GM13976 (cell line): ENCODE measurements at regions not wholly inside any gene's neighbourhood (a gene's known extent, or its start where the extent isn't known, plus 50 kb on each side); places are given as distances from the start of the nearest gene placed in this dataset.

Source experiments
- DNase-seq: peaks from one replicate; pipeline ENCODE4 v3.0.0; 2012; ENCODE audit warnings: low spot score
- CTCF ChIP-seq: IDR thresholded peaks from 2 replicates; pipeline ENCODE4 v1.5.1; 2012; ENCODE audit warnings: borderline replicate concordance, mild to moderate bottlenecking; ENCODE audit not compliant: insufficient read depth; ENCODE audit errors: extremely low read depth, missing control alignments, control extremely low read depth
- in situ Hi-C: fragments of 300-500 bp; cut with MboI; formaldehyde crosslinking; loops from one replicate; pipeline ENCODE4 v1.12.0; 2022; ENCODE audit warnings: low sequenced_read_pairs, mixed read lengths, inconsistent platforms; ENCODE audit not compliant: unreplicated experiment

DNA sequence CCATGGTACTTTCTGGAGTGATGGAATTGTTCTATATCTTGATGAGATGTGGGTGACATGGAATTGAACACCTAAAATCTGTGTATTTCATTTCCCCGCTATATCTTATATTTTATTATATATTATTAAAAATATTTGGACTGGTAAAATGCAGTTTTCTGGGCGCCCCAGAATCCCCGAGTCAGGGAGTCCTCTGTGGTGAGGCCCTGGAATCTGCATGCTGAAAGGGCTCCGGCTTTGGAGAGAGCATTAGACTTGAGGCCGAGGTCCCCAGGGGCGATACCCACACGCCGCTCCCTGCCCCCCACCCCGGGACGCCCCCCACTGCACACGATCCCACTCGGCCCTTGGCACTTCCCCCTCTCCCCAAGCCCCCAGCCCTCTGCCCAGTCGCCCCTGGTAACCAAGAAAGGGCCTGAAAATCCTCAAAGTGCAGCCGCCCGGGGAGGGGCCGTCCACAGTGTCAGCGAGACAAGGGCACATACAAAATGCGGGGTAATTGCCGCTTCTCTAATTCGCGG lies 126.0 kb downstream of the ZFP36L2 start:
- no peak for DNase-seq
- TF ChIP-seq CTCF: no peak
- in situ Hi-C loops: no loop called here

DNA sequence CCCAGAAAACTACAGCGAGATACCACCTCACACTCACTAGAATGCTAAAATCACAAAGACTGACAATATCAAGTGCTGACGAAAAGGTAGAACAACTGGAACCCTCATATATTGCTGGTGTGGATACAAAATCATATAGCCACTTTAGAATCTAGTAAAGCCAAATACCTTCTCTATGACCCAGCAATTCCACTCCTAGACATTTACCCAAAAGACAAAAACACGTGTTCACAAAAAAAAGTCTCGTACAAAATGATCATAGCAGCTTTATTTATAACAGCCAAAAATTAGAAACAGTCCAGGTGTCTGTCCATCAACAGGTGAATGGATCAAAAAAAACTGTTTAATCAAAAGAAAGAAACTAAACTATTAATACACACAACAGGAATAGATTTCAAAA lies 126.6 kb downstream of the ZFP36L2 start:
- no peak for TF ChIP-seq CTCF
- no peak for DNase-seq
- in situ Hi-C loops: no loop called here

DNA sequence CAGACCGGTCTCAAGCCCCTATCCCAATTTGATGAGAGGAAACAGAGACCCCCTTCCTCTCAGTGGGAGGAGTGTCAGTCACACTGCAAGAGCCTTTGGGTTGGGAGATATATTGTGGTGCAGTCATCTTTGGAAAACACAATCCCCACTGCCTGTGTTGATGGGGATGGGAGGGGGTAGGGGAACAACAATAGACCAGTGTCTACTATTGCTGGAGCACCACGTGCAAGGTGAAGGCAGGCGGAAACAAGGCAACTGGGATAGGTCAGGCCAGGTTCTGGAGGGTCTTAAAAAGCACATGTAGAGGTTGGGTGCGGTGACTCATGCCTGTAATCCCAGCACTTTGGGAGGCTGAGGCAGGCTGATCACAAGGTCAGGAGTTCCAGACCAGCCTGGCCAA lies 127.9 kb downstream of the ZFP36L2 start:
- DNase-seq: no peak
- TF ChIP-seq CTCF: no peak
- in situ Hi-C loops: no loop called here

DNA sequence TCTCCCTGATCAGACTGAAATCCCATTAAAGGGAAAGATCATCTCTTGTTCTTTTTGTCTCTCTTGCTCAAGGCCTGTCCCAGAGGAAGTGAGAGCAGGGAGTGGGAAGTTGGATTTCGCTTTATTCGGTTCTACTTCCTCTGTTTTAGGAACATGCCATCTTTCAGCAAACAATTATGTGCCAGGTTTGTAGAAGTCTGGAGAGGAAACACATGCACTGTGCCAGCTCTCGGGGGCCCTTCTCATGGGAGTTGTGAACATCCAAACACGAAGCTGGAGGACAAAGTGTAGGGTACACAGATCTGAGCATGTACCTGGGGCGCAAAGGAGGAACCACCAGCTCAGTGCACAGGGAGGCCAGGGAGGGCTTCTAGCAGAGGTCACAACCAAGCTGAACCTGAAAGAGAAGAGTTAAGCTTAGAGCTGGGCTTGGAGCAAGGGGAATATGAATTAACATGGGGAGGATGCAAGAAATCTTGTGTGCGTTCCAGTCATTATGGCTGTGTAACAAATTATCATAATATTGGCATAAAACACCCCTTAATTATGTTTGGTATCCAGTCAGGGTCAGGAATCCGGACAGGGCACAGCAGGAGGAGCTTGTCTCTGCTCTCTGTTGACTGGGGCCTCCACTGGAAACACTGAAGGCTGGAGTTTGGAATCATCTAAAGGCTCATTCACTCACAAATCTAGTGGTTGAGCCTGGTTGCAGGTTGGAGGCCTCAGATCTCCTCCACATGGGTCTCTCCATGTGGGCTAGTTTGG lies 128.6 kb downstream of the ZFP36L2 start:
- in situ Hi-C loops: no loop called here
- no peak for DNase-seq
- no peak for TF ChIP-seq CTCF

- in situ Hi-C loops: no loop called here
- no peak for DNase-seq
- TF ChIP-seq CTCF: no peak
Measured at GRCh38 chr2:43095533-43096295, 130.7 kb downstream of the ZFP36L2 start.

- no peak for DNase-seq
Measured at GRCh38 chr2:43092520-43093179, 133.8 kb downstream of the ZFP36L2 start.

More at GRCh38 chr2:43092520-43093179, 133.8 kb downstream of the ZFP36L2 start:
- in situ Hi-C loops: no loop called here
- no peak for TF ChIP-seq CTCF
